ENCODE measurements at regions not wholly inside any gene's neighbourhood (a gene's known extent, or its start where the extent isn't known, plus 50 kb on each side); places are given as distances from the start of the nearest gene placed in this dataset.

DNA sequence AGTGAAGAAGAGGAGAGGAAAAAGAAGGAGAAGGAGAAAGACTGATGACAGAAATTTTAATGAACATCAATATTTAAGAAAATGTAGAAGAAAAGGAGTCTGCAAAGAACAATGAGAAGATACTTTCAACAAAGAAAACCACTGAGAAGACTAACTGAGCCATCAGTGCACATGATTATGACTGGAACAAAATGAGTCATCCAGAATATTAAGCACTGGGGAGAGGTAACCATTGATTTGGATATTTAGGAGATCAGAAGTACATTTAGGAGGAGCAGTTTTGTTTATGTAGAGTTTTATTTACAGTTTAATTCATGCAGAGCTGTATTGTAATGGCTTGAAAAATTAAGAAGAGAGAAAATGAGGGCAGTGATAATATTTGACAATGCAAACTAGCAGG lies 159.1 kb downstream of the C12orf50 start:
- peak; percentile 15 for DNase-seq (ENCODE audit: low read depth)

DNA sequence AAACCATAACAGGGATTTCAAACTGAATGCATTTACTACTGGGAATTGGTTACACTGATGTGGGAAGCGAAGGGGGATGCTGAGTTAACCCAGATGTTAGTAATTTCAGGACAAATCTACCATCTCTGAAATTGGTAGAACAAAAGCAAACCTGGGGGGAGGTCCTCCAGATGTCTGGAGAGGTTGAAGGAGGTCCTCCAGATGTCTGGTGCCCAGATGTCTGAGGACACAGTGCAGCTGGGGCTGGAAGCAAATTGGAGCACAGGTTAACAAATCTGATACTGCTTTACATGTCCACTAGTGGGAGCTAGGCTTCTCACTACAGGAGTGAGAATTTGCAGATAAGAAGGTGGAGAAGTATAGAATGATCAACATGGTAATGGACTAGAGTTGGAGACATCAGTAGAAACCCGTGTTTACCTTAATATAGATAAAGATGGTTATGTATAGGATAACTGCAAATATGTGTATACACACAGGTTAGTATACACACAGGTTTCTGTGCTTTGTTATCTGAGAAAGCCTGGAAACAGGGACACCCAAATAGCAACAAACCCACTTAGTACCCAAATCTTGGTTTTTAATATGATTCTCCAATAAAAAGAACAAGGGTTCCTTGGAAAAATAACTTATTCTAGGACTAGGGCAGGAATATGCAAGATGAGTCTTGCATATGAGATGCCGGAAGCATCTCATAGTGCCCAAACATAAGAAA lies 162.5 kb downstream of the C12orf50 start:
- DNase-seq (ENCODE audit: low read depth): no peak
- TF ChIP-seq CTCF (conservative IDR thresholded peaks at IDR 0.05; ENCODE audit: low read depth, low read length): peak; percentile 75
- H3K4me3 ChIP-seq (ENCODE audit: low read depth, low read length): no peak overlapping the region

More for the DNA sequence above, 159.1 kb downstream of the C12orf50 start:
- H3K4me3 ChIP-seq (ENCODE audit: low read depth, low read length): no peak overlapping the region
- no peak for TF ChIP-seq CTCF (conservative IDR thresholded peaks at IDR 0.05; ENCODE audit: low read depth, low read length)

DNA sequence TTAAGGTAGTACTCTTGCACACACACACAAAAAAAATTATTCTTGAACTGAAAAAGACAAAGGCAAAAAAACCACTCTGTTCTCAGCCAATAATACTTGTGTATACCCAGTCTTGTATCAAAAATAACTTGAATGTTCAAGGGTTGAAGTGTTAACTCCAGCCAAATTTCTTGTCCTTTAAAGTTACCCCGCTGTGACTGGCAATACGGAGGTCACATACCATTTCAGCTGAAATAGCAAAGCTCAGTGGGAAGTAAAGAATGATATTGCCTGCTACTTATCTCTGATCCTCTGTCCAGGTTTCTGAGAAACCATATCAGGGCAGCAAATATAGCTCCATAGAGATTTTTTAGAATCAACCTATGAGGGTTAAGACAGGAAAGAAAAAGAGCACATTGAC lies 167.4 kb downstream of the C12orf50 start:
- DNase-seq (ENCODE audit: low read depth): no peak
- TF ChIP-seq CTCF (conservative IDR thresholded peaks at IDR 0.05; ENCODE audit: low read depth, low read length): no peak
- no peak overlapping the region for H3K4me3 ChIP-seq (ENCODE audit: low read depth, low read length)

DNA sequence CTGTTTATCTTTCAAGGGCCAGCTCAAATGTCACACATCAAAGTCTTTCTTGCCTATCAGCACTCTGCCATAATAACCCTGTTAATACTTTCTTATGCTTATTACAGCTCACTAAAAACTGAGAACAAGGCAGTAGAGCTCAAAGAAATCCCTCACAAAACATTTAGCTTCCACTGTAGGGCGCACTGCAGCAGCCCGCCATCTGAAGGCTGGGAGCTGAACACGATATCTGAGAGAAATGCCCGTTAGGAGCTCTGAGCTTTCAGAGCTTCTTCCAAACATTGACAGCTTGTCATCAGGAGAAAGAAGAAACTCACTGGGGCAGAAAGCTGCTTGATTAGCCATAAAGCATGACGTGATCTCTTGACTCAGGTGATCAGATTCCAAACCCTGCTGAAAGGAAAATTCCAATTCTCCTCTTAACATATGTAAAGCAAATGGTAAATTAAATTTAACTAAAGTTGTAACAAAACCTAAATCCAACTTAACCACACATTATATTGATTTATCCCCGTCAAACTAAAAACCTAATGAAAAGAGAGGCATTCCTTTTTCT lies 175.7 kb downstream of the C12orf50 start:
- TF ChIP-seq CTCF (conservative IDR thresholded peaks at IDR 0.05; ENCODE audit: low read depth, low read length): no peak
- no peak for DNase-seq (ENCODE audit: low read depth)
- H3K4me3 ChIP-seq (ENCODE audit: low read depth, low read length): no peak overlapping the region

DNA sequence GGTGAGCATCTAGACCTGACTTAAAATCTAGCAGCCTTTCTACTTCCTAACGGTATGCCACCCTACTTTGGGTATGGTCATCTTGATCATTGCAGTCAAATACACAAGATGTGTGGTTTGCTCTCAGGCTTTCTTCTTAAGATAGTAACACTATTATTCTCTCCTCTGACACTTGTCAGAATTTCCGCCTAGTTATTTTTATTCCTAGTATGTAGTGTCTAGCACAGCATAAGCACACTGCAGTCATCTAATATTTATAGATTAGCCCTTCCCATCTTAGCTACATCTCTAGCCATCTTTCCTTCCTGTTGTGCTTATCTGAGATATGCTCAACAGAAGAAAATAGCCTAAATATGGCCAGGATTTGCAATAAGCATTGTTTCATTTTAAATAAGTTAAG lies 180.1 kb downstream of the C12orf50 start:
- no peak for TF ChIP-seq CTCF (conservative IDR thresholded peaks at IDR 0.05; ENCODE audit: low read depth, low read length)
- DNase-seq (ENCODE audit: low read depth): no peak
- H3K4me3 ChIP-seq (ENCODE audit: low read depth, low read length): no peak overlapping the region

GRCh38 chr12:87848248-87848868 lies 180.8 kb downstream of the C12orf50 start:
- peak; percentile 82 for TF ChIP-seq CTCF (conservative IDR thresholded peaks at IDR 0.05; ENCODE audit: low read depth, low read length)
- peak; percentile 38 for DNase-seq (ENCODE audit: low read depth)
- H3K4me3 ChIP-seq (ENCODE audit: low read depth, low read length): no peak overlapping the region
